ENCODE measurements at regions not wholly inside any gene's neighbourhood (a gene's known extent, or its start where the extent isn't known, plus 50 kb on each side); places are given as distances from the start of the nearest gene placed in this dataset.

DNA sequence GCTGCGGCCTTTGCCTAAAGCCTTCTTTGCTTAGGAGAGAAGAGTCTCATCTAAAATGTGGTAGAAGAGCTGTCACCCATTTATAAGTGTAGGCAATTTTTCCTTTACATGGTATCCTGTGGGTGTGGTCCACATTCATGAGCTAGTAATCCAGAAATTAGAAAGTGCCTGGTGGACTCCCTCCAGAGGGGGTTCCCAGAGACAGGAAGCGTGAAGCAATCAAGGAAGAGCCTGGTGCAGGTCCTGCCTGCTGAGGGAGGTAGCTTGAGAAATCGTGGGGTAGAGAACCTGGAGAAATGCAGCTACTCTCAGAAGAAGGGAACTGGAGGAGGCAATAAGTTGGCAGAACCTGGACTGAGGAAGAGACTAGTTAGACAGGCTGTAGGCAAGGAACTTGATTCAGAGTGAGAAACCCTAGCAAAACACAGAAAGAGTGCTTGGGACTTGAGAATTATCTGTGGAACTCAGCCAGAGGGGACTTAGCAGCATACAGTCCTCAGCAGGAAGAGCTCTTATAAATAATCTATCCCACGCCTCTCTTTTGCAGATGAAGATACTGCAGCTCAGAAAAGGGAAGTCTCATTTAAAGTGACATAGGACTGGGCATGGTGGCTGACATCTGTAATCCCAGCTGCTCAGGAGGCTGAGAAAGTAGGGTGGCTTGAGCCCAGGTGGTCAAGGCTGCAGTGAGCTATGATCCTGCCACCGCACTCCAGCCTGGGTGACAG is 182.4 kb upstream of the CCND2 start:
- no peak for DNase-seq

DNA sequence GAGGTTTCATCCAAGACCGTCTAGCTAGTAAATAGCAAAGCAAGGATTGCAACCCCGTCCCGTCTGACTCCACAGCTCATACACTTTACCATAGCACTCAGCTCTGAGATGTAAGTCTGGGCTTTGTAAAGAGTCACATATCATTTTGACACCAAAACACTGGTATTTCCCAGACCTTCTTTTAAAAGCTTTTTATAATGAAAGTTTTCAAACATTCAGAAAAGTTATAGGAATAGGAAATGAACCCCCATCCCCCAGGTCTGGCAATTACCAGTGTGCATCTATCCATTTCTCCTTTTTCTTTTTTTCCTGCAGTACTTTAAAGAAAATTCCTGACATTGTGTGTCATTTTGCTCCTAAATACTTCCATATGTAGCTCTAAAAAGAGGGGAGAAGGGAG is 183.6 kb upstream of the CCND2 start:
- DNase-seq, result no peak

DNA sequence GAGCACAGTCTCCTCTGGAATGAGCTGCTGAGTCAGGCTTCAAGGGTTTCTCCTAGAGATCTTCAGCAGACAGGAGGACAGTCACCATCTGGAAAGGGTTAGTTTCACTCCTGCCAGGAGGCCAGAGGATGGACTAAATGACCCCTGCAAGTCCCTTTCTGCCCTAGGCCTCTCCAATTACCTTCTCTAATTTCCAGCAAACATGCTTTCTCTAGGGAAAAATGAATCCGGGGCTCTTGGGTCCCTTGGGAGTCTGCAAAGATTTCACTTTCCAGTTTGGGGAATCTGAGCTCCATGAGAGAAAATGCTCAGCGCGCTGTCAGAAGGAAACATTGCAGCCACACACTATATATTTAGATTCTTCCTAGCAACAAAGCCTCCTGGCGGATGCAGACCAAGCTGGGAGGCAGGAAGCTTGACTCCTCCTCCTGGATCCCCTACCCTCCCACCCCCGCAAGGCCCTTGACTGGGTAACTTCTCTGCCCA is 184.4 kb upstream of the CCND2 start:
- DNase-seq, result no peak

DNA sequence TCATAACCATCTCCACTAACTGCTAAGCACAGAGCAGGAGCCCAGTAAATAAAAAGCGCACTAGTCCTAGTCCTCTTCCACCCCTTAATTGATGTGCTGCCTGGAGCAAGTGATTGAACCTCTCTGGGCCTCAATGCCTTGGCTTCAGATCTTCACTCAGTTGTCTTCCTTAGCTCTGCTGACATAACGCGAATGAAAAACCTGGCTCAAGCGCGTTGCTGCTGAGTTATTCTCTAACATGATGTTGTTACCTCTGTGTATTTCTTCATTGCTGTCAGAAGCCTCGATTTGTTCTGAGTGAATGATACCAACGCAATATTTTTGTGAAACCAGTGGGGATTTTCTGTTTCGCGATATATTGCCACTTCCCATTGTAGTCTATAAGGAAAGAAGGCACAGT is 185.1 kb upstream of the CCND2 start:
- DNase-seq, result no peak

DNA sequence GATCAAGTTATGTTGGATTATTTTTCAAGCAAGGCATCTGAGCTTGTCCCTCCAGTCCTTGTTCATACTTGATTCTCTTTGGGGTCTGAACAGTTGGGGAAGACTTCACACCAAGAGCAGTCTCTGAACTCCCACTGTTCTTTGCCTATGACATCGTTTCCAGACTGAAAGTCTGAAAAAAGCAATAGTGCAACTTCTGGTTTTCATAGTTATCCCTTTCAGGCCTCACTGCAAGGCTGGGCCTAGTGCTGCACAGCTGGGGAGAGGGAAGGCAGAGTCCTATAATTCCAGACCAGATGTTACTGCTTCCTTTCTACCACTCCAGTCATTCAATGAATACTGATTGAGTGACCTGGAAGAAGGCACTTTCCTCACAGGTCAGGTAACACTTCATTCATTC is 187.1 kb upstream of the CCND2 start:
- no peak for DNase-seq

DNA sequence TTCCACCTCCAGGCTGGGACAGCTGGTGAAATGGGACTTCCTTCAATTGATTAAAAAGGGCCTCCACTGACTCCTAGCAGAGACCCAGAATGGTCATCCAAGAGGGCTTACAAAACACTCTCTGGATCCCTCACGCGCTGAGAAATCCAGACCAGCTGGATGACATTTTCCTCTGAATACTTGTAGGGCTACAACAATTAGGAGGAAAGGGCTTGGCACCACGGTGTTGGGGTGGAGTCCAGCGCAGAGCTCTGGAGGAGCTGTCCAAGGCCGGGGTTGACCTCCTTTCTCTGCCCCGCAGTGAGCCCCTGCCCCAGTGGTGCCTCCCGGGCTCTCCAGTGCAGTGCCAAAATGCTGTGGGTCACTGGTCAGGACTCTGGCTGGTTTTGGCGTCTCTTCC is 189.0 kb upstream of the CCND2 start:
- DNase-seq, result no peak

DNA sequence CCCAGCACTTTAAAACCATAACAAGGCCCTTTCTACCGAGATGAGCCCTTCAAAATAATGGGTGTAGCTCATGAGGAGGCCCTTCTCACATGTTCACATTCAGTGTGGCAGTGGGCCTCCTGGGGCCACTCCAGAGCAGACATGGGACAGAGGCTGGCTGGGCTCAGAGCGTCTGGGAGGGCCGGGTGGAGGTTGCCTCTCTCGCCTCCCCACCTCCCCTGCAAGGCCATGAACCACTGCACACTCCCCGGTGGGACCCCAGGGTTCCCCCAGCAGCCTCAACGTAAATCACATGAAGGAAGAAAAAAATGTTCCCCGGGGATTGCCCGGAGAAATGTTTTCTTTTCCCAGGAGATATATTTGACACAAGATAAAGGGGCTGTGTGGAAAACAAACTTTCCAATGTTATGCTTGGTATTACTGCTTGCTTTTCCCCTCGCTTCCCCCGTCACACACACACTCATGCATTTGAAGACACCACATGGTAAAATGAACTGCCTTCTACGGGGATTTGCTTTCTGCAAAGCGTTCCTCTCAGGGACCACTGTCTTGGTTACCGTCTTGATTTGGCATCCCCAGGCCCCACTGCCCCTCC is 190.7 kb upstream of the CCND2 start:
- no peak for DNase-seq

DNA sequence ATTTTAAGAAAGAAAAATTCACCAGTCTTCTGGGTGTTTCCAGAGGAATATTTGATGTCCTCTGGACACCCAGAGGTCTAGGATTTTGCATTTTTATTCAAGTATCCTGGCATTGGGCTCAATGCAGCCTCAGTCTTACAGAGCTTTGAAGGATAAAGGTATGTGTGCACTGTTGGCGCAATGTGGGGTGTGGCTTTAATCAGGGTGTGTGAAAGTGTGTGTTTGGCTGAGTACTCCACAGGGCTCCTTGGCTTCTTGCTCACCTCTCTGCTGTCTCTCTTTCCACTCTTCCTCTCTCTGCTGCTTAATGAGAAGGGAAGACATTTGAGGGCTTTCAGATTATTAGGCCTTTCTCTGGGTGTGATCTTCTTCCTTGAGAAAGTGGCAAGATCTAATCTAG is 193.3 kb upstream of the CCND2 start:
- no peak for DNase-seq

DNA sequence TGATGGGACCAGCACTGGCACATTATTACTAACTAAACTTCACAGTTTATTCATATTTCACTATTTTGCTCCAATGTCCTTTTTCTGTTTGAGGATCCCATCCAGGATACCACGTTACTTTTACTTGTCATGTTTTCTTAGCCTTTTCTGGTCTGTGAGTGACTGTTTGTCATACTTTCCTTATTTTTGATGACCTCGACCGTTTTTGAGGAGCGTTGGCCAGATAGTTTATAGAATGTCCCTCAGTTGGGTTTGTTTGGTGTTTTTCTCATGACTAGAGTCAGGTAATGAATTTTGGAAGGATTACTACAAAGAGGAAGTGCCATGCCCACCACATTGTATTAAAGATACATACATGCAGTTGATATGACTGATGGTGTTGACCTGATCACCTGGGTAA is 199.4 kb upstream of the CCND2 start:
- no peak for DNase-seq

DNA sequence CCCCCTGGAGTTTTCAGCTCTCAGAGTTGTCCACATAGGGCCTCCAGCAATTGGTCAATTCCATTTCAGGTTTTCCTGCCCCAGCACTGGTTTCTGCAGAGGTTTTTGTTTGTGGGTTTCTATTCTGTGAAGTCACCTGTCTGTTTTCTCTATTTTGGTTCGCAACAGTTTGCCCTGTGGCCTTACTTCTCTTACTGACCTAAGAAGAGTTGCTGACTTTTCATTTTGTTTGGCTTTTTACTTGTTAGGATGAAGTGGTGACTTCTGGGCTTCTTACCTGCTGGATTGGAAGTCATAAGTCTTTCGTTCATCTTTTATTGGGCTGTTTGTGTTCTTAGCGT is 196.4 kb upstream of the PARP11 start:
- DNase-seq, result no peak

DNA sequence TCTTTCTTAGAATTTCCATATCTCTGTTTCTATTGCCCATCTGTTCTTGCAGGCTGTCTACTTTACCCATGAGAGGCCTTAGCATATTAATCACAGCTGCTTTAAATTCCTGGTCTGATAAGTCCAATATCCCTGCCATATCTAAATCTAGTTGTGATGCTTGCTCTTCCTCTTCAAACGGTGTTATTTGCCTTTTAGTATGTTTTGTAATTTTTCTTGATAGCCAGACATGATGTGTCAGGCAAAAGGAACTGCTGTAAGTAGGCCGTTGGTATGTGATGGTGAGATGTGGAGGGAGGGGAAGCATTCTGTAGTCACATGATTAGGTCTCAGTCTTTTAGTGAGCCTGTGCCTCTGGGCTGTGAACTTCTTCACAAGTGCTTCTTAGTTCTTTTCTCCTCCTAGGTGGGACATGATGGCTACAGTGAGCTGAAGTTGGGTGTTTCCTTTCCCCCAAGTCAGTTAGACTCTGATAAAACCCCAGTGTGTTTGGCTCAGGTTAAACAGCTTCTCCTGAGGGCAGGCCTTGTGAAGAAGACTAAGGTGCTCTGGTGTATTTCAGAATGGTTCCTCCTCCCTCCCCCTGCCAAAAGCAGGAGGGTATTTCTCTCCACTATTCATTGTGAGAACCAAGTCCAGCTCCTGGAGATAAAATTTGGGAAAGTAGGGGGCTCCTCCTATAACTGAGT is 195.9 kb upstream of the PARP11 start:
- DNase-seq, result no peak

DNA sequence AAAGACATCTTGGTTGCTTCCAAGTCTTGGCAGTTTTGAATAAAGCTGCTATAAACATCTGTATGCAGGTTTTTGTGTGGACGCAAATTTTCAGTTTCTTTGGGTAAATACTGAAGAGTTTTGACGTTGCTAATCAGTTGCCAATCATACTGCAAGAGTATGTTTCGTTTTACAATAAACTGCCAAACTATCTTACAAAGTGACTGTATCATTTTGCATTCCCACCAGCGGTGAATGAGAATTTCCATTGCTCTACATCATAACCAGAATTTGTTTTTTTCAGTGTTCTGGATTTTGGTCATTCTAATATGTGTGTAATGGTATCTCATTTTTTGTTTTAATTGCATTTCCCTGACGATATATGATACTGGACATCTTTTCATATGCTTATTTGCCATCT is 190.8 kb upstream of the PARP11 start:
- no peak for DNase-seq

DNA sequence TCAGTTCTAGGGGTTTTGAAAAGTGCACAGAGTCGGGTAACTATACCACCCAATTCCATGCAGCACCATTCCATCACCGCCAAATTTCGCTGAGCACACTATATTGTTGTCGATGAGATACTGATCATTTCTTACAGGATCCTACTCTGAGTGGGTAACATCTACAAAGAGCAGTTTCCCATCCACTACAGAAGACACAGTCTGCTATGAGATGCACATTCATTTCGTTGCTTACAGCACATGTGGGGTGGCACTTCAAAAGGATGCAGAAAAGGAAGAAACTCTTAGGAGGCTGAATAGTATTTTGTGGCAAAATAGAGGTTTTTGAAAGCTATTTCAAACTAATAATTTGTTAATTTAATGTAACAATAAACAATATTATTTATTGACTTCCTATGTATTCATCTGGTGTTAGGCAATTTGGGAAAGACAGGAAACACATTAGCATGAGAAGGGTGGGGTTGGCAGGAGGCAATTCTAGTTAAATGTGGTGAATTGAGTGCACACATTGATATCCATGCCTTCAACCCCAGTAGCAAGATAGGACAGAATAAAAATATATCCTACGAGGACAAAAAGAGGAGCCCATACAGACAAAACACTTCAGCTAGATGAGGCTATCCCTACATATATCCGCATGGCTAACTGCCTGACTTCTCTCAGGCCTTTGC is 186.8 kb upstream of the PARP11 start:
- no peak for DNase-seq

DNA sequence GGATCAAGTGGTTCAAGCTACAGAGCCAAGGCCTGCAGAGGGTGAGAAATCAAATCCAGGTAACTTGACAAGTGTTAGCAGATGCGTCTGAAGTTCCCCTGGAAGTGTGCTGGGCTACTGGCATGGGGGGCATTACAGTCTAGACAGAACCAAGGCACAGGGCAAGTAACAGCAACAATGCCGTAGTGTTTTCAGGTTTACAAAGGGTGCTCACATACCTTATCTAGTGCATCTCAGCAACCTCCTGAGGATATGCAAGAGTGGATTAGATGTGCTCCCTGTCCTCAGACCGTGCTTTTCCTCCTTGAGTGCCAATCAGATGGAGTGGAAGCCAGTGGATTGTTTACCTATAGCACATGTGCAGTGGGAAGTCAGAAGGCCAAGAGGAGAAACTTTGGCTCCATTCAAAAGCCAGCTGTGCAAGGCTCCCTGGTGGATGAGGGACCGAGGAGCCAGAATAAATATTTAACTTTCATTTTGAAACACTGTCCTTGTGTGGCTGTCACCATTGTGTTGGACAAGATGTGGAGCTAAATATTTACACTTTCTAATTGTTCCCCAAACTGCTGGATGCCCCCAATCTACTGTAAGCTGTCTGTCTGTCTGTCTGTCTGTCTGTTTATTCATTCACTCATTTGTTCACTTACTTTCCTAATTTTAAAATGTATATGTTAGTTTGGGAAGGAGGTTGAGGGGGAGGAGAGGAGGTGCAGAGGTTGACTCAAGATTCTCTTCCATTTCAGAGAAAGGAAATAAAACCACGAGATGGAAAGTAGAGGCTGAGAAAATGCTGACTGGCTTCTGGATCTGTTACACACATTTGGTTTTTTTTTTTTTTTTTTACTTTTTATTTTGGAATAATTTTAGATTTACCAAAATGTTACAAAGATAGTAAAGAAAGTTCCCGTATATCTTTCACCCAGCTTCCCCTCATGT is 184.0 kb upstream of the PARP11 start:
- no peak for DNase-seq

DNA sequence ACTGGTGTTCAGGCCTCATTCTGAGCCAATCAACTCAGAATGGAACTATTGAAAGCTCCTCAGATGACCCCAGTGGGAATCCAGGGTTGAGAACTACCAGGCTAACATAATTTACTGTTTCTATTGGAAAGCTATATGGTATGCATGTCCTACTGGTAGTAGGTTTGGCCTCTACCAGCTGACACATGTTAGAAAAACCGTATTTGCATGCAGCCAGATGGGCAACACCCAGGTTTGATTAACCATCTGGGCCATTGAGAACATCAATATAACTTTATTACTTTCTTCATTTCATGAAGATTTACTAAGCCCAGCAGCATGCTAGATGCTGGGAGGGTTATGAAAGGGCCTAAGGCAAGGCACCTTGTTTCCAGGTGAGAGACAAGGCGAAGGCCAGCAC is 181.4 kb upstream of the PARP11 start:
- DNase-seq, result no peak

DNA sequence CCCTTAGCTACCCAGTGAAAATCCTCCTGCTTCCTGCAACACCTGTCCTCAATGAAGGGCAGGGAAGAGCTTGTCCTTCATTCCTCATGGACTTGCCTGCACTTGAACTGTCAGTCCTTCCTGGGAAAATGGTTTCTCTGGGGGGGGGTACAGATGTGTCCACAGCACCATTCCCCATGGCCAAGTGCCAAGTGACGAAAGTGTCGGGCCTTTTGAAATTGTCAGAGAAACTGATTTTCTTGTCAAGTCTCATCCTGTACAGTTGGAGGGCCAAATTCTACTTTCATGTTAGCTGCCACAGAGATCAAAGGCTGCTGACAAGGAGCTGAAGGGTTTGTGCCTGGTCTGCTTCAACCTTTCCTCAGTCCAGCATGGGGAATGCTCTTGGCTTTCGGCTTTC is 179.5 kb upstream of the PARP11 start:
- no peak for DNase-seq

DNA sequence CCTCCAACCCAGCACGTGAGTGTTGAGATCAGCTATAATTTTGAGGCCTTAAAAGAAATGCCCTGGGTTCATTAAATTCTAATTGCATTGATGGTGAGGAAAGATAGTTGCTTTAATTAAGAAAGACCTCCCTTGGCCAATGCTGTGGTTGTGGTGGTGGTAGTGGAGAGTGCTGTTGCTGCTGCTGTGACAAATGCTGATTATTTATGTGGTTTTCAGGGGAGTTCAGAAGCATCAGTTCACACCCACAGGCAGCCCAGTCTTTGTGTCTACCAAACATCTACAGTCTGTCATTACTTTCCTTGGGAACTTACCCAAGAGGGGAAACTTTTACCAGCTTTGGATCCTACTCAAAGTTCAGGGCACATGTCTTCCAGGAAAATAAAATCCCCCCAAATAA is 178.4 kb upstream of the PARP11 start:
- DNase-seq, result no peak

DNA sequence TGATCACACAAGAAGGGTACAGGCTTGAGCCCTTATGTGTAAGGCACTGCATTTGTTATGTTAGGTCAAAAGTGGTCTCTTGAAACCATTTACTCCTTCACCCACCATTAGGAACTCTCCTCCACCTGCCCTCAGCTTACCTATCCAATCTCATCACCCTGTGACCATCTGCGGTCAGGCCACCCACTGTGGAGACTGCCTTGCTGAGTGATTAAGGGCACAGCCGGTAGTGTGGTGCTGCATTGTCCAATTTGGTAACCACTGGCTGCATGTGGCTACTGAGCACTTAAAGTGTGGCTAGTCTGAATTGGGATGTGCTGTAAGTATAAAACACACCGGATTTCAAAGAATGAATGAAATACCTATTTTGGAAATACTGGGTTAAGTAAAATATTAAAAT is 177.1 kb upstream of the PARP11 start:
- no peak for DNase-seq

DNA sequence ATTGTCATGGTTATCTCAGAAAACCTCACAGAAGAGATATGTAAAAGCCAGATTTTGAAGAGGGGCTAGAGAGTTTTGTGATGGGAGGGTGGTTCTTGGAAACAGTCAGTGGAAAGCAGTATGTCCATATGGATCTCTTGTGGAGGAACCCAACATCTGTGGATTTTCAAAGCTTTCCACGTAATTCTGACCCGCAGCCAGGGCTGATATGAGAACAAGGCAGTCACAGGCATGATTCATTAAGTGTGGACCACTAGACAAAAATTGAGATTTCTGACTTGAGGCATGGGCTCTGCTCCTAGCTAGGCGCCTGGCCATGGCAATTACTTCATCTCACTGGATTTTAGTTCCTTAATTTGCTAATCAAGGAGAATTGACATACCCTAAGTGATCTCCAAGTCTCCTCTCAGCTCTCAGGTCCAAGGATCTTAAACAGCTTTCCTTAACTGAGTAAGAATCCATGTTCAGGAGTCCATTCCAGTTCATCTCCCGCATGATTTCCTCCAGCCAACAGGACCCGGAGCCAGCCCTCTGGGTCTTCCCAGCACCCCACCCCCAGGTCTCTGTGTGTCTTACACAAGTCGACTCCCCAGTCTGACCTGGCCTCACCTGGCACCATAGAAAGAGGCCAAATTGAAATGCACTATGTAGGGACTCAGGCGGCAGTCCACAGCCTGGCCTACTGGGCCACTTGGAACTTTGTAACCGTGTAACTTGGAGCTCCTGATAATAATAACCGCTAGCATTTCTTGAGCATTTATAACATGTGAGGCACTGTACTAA is 176.3 kb upstream of the PARP11 start:
- DNase-seq, result no peak

DNA sequence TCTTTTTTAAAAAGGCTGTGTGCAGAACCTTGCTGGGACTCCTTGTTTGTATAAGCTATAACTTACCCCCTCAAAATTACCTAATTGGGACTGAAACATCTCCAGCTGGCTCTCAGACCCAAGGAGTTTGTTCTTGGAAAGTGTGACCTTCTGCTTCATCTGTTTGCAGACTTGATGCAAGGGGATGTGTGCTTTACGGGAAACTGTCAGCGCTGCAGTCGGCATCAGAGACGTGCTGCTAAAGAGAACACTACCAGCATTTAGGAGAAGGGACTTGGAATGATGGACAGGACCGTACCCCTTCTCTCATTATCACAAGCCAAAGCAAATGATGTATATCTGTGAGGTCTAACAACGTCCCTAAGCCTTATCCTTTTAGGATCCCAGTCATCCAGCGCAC is 174.2 kb upstream of the PARP11 start:
- DNase-seq, result no peak

DNA sequence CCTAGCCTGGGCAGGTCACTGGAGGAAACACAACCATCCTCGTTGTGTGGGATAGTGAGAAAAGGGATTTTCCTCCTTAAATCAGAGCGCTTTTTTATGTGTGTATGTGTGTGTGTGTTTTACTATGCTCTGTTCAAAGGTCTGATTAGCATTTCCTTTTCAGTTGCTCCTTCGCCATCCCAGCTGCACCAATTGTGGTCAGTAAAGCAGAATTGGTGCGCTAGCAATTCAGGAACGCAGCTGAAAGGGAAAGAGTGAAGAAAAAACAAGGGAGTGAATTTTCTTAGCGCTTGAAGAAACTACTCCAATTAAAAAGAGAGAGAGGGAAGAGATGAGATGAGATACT is 173.3 kb upstream of the PARP11 start:
- DNase-seq, result no peak
